Stomach (tissue), 4 donors: ENCODE measurements at regions not wholly inside any gene's neighbourhood (a gene's known extent, or its start where the extent isn't known, plus 50 kb on each side); places are given as distances from the start of the nearest gene placed in this dataset.

Source experiments
- POLR2A ChIP-seq, 4 donors: fragments of 450-650 bp; IDR thresholded peaks; one replicate each; pipeline ENCODE4 v1.6.1; 2016; ENCODE audit warnings: antibody characterized with exemption in 4 of 4, control low read depth in 2 of 4, mild to moderate bottlenecking in 1 of 4, moderate library complexity in 1 of 4
- POLR2AphosphoS5 ChIP-seq, 3 donors: sonication (generic); formaldehyde crosslinking; IDR thresholded peaks; one replicate each; pipeline ENCODE4 v1.6.1; 2016; ENCODE audit warnings: antibody characterized with exemption in 3 of 3
- TF ChIP-seq, protein P1 (sequence below), 7 experiments: fragments of 450-650 bp in 4 of 7; fragments of 200-600 bp in 3 of 7; sonication (generic) in 3 of 7; IDR thresholded peaks; one replicate each; pipeline ENCODE4 v1.5.1; 2016 to 2019; ENCODE audit warnings: antibody characterized with exemption in 7 of 7, control low read depth in 2 of 7, mild to moderate bottlenecking in 1 of 7

DNA sequence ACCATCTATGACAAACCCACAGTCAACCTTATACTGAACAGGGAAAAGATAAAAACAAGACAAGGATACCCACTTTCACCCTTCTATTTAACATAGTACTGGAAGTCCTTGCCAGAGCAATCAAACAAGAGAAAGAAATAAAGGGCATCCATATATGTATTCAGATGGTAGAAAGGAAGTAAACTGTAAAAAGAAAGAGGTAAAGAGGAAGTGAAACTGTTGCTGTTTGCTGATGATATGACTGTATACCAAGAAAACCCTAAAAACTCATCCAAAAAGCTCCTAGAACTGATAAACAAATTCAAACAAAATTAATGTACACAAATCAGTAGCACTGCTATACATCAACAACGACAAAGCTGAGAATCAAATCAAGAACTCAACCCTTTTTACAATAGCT, 538.7 kb upstream of the PABPC4L start:
- TF ChIP-seq, protein P1, sequence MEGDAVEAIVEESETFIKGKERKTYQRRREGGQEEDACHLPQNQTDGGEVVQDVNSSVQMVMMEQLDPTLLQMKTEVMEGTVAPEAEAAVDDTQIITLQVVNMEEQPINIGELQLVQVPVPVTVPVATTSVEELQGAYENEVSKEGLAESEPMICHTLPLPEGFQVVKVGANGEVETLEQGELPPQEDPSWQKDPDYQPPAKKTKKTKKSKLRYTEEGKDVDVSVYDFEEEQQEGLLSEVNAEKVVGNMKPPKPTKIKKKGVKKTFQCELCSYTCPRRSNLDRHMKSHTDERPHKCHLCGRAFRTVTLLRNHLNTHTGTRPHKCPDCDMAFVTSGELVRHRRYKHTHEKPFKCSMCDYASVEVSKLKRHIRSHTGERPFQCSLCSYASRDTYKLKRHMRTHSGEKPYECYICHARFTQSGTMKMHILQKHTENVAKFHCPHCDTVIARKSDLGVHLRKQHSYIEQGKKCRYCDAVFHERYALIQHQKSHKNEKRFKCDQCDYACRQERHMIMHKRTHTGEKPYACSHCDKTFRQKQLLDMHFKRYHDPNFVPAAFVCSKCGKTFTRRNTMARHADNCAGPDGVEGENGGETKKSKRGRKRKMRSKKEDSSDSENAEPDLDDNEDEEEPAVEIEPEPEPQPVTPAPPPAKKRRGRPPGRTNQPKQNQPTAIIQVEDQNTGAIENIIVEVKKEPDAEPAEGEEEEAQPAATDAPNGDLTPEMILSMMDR (IDR thresholded peaks at IDR 0.05), result no peak
- no peak for TF ChIP-seq POLR2A (IDR thresholded peaks at IDR 0.05)
- no peak for TF ChIP-seq POLR2AphosphoS5 (IDR thresholded peaks at IDR 0.05)
